ENCODE measurements at regions not wholly inside any gene's neighbourhood (a gene's known extent, or its start where the extent isn't known, plus 50 kb on each side); places are given as distances from the start of the nearest gene placed in this dataset.
"Not testable (repeated sequence)": the region's sequence is repeated elsewhere in the genome, so short reads cannot be mapped to it uniquely, and the experiment has no call there.

DNA sequence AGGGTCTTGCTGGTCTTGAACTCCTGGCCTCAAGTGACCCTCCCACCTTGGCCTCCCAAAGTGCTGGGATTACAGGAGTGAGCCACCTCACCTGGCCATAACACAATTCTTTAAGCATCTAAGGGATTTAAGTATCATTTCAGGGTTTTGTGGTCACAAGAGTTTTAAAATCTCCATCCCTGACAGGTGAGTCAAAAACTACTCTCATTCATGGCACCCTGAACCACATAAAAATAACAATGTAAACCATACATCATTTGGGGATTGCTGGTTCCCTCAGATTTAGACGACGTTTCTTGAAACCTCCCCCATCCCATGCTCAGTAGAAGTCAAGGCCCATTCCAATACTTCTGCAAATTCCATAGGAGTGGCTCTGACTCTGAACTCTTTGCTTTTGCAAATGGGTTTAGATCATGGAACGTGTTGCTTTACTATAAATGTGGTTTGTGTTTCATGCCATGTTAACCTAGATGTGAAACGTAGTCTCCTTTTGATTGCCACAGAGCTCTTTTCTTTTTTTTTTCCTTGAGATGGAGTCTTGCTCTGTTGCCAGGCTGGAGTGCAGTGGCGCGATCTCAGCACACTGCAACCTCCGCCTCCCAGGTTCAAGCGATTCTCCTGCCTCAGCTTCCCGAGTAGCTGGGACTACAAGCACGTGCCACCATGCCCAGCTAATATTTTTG lies 50.1 kb upstream of the IL6ST start:
- not testable (repeated sequence) for TF ChIP-seq POLR2AphosphoS5 (IDR thresholded peaks at IDR 0.05; ENCODE audit: insufficient read depth, low read depth, low read length); CTCF (IDR thresholded peaks at IDR 0.05; ENCODE audit: extremely low read depth in 1 of 2, insufficient read depth in 1 of 2, low read depth in 1 of 2, low read length in 2 of 2); POLR2A (IDR thresholded peaks at IDR 0.05; ENCODE audit: low read depth, low read length); JUN (IDR thresholded peaks at IDR 0.05; ENCODE audit: borderline replicate concordance, insufficient read depth, insufficient read length, low read depth)

All from endothelial cell of umbilical vein (primary cell).